ENCODE measurements at regions not wholly inside any gene's neighbourhood (a gene's known extent, or its start where the extent isn't known, plus 50 kb on each side); places are given as distances from the start of the nearest gene placed in this dataset.

DNA sequence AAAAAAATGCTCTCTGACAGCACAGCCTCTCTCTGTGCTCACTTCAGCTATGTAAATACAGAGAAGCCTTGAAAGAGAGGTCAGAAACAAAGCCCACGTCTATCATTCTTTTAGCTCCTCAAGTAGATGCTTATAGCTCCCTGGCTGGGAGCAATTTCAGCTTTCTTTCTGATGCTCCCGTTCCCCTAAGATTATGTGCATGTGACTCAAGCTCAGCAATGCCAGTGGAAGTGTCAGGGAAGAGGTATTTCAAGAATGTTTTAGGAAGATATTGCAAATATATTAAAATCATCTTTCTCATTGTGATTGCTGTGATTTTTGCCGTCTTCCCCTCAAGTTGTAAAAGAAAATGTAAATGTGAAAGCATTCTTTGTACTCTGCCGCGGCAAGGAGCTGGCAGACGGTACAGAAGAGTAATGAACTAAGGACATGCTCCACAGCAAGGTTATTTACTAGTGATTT lies 1353.7 kb upstream of the ACO1 start:
- no peak overlapping the region for H3K9ac ChIP-seq (ENCODE audit: low read length)
- no peak overlapping the region for H2AFZ ChIP-seq (ENCODE audit: low read depth, low read length, poor library complexity, severe bottlenecking)
- RAD21 ChIA-PET (ENCODE audit: low non-redundant PET in 1 of 2, low total read pairs in 2 of 2, uncharacterized antibody in 2 of 2, unreplicated experiment in 2 of 2) = no interaction called here
- H3K9me3 ChIP-seq (ENCODE audit: control insufficient read depth in 1 of 2, insufficient read depth in 1 of 2, low read depth in 1 of 2, low read length in 2 of 2) = no peaks in the 10 kb centered on the region
- ATAC-seq = no peak
- H3K79me2 ChIP-seq (ENCODE audit: insufficient read depth, low read length) = no peaks in the 10 kb centered on the region
- intact Hi-C loops (cut with micrococcal nuclease) = no loop called here
- no peaks in the 10 kb centered on the region for H3K4me1 ChIP-seq (ENCODE audit: control insufficient read depth in 1 of 2, insufficient read depth in 2 of 2, low read length in 2 of 2)
- CTCF ChIA-PET = no interaction called here
- H4K20me1 ChIP-seq (ENCODE audit: insufficient read depth) = no peaks in the 10 kb centered on the region
- H3K27ac ChIP-seq (ENCODE audit: low read depth, low read length) = no peak overlapping the region
- H3K36me3 ChIP-seq (ENCODE audit: control insufficient read depth in 1 of 2, insufficient read depth in 2 of 2, low read length in 2 of 2) = no peaks in the 10 kb centered on the region
- POLR2A ChIA-PET = no interaction called here
- DNase-seq (ENCODE audit: low read depth, low spot score) = no peak
- H3K4me2 ChIP-seq (ENCODE audit: low read length) = no peak overlapping the region
- H3K4me3 ChIP-seq (replicated peaks in 1 of 2; ENCODE audit: low read depth in 1 of 2, low read length in 2 of 2) = no peak overlapping the region
- H3K27me3 ChIP-seq (ENCODE audit: insufficient read depth, low read length) = no peaks in the 10 kb centered on the region
- no TSS peak for BruUV-seq (replicated peaks)
- no peaks in the 10 kb centered on the region for H3K9me2 ChIP-seq (ENCODE audit: insufficient read depth)
- no peak for TF ChIP-seq ZFX (IDR thresholded peaks at IDR 0.05)
- TF ChIP-seq ELF1 (IDR thresholded peaks at IDR 0.05; ENCODE audit: borderline replicate concordance, low read depth) = no peak
- no peak for TF ChIP-seq MAX (IDR thresholded peaks at IDR 0.05)
- TF ChIP-seq, protein P1, sequence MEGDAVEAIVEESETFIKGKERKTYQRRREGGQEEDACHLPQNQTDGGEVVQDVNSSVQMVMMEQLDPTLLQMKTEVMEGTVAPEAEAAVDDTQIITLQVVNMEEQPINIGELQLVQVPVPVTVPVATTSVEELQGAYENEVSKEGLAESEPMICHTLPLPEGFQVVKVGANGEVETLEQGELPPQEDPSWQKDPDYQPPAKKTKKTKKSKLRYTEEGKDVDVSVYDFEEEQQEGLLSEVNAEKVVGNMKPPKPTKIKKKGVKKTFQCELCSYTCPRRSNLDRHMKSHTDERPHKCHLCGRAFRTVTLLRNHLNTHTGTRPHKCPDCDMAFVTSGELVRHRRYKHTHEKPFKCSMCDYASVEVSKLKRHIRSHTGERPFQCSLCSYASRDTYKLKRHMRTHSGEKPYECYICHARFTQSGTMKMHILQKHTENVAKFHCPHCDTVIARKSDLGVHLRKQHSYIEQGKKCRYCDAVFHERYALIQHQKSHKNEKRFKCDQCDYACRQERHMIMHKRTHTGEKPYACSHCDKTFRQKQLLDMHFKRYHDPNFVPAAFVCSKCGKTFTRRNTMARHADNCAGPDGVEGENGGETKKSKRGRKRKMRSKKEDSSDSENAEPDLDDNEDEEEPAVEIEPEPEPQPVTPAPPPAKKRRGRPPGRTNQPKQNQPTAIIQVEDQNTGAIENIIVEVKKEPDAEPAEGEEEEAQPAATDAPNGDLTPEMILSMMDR (IDR thresholded peaks at IDR 0.05 in 2 of 3, conservative IDR thresholded peaks at IDR 0.05 in 1 of 3; ENCODE audit: borderline replicate concordance in 1 of 3, insufficient read depth in 1 of 3, low read depth in 2 of 3, low read length in 2 of 3) = no peak
- TF ChIP-seq, protein P2, sequence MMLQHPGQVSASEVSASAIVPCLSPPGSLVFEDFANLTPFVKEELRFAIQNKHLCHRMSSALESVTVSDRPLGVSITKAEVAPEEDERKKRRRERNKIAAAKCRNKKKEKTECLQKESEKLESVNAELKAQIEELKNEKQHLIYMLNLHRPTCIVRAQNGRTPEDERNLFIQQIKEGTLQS (IDR thresholded peaks at IDR 0.05) = no peak
- TF ChIP-seq EZH2phosphoT487 (IDR thresholded peaks at IDR 0.05; ENCODE audit: borderline replicate concordance) = no peak
- TF ChIP-seq SIN3A (IDR thresholded peaks at IDR 0.05; ENCODE audit: low read depth) = no peak
- no peak for TF ChIP-seq EZH2 (IDR thresholded peaks at IDR 0.05)
- no peak for TF ChIP-seq JUND (IDR thresholded peaks at IDR 0.05)
- TF ChIP-seq YY1 (IDR thresholded peaks at IDR 0.05; ENCODE audit: extremely low read depth, insufficient replicate concordance, low read depth, low read length) = no peak
- no peak for TF ChIP-seq CBX3 (IDR thresholded peaks at IDR 0.05; ENCODE audit: low read depth)
- no peak for TF ChIP-seq ZNF274 (IDR thresholded peaks at IDR 0.05; ENCODE audit: low read depth, low read length)
- no peak for TF ChIP-seq CEBPB (IDR thresholded peaks at IDR 0.05; ENCODE audit: low read depth)
- no peak for TF ChIP-seq FOSL1 (IDR thresholded peaks at IDR 0.05; ENCODE audit: low read depth)
- TF ChIP-seq, protein P3, sequence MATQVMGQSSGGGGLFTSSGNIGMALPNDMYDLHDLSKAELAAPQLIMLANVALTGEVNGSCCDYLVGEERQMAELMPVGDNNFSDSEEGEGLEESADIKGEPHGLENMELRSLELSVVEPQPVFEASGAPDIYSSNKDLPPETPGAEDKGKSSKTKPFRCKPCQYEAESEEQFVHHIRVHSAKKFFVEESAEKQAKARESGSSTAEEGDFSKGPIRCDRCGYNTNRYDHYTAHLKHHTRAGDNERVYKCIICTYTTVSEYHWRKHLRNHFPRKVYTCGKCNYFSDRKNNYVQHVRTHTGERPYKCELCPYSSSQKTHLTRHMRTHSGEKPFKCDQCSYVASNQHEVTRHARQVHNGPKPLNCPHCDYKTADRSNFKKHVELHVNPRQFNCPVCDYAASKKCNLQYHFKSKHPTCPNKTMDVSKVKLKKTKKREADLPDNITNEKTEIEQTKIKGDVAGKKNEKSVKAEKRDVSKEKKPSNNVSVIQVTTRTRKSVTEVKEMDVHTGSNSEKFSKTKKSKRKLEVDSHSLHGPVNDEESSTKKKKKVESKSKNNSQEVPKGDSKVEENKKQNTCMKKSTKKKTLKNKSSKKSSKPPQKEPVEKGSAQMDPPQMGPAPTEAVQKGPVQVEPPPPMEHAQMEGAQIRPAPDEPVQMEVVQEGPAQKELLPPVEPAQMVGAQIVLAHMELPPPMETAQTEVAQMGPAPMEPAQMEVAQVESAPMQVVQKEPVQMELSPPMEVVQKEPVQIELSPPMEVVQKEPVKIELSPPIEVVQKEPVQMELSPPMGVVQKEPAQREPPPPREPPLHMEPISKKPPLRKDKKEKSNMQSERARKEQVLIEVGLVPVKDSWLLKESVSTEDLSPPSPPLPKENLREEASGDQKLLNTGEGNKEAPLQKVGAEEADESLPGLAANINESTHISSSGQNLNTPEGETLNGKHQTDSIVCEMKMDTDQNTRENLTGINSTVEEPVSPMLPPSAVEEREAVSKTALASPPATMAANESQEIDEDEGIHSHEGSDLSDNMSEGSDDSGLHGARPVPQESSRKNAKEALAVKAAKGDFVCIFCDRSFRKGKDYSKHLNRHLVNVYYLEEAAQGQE (IDR thresholded peaks at IDR 0.05; ENCODE audit: low read depth) = no peak
- no peak for TF ChIP-seq POLR2AphosphoS5 (IDR thresholded peaks at IDR 0.05; ENCODE audit: low read depth, low read length)
- TF ChIP-seq RAD21 (IDR thresholded peaks at IDR 0.05; ENCODE audit: low read depth) = no peak
- no peak for TF ChIP-seq SP1 (IDR thresholded peaks at IDR 0.05; ENCODE audit: low read depth)
- TF ChIP-seq EGR1 (IDR thresholded peaks at IDR 0.05; ENCODE audit: low read depth) = no peak
